Mesenteric fat pad (tissue), 1 donor: ENCODE measurements at regions not wholly inside any gene's neighbourhood (a gene's known extent, or its start where the extent isn't known, plus 50 kb on each side); places are given as distances from the start of the nearest gene placed in this dataset.
"Not testable (repeated sequence)": the region's sequence is repeated elsewhere in the genome, so short reads cannot be mapped to it uniquely, and the experiment has no call there.

Source experiments
- DNase-seq: peaks from one replicate; pipeline ENCODE4 v3.0.0-alpha.2; 2020; ENCODE audit warnings: low spot score
- donor health status: DM: yes; HTN: yes; CAD: no.

DNA sequence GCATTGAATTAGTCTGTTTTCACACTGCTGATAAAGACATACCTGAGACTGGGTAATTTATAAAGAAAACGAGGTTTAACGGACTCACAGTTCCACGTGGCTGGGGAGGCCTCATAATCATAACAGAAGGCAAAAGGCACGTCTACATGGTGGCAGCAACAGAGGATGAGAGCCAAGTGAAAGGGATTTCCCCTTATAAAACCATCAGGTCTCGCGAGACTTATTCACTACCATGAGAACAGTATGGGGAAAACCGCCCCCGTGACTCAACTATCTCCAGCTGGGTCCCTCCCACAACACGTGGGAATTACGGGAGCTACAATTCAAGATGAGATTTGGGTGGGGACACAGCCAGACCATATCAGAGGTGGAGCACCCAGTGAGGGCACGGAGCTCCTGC lies 442.0 kb upstream of the MYT1L start:
- DNase-seq, result not testable (repeated sequence)

DNA sequence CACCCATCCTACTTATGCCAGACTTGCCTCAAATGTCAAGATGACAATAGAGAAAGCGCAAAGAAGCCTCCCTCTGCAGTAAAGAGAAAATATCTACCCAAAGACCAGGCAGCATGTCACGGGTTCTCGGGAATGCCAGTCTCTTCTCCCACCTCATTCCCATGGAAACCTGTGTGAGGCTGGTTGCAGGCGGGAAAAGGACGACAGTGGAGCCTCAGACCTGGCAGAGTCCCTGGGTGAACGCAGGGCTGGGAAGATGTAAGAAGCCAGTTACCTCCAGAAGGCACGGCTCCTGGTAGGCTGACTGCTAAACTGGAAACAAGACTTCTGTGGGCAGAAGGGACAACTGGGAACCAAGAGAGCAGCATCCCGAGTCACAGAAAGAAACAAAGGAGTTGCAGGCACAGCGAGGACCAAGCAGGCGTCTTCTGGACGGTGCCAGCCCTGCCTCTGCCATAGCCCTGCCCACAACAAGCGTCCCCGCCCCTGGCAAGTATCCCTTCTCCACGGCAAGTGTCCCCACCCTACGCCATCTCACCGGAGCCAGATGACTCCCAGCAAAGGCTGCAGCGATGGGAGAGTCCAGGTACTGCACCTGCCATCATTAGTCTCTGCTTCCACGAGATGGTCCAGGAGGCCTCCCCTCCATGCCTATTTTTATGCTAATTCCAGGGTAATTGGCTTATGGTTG lies 440.8 kb upstream of the MYT1L start:
- DNase-seq, result no peak

DNA sequence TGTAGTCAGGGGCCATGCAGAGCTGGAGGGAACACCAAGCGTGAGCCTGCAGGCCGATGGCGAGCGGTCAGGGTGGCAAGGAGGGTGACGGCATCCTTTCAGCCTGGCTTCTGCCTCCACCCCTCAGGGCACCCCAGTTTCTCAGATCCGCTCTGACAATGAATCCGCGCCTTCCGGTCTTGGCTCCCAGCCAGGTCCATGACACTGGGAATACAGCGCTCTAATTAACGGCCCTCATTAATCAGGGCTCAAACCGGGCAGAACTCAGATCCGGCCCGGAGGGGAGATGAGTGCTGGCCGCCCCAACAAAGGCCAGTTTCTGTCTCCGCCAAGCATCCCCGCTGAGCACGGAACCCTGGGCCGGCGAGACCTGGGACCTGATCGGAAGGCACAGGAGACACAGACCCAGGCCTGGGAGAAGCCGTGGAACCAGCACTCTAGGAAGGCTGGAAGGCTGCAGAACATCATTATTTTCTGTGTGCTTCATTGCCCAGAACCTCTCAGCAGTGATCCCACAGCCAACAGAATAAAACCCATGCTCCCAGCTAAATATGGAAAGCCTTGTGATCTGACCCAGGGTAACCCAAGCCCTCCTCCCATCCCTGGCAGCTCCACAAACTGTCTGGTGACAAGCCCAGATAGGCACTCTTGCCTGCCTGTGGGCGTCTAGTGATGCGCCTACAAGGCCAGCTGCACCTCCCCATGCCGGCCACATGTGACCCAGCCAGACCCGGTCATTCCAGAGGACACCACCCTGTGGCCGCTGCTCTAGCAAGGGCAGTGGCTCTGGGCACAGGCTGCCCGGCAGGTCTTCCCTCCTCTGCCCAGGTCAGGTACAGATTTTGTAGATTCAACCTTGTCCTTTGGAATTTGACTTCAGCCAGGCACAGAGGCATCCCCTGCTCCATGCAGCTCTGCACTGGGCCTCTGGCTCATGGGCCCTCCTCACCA lies 438.7 kb upstream of the MYT1L start:
- DNase-seq, result no peak

DNA sequence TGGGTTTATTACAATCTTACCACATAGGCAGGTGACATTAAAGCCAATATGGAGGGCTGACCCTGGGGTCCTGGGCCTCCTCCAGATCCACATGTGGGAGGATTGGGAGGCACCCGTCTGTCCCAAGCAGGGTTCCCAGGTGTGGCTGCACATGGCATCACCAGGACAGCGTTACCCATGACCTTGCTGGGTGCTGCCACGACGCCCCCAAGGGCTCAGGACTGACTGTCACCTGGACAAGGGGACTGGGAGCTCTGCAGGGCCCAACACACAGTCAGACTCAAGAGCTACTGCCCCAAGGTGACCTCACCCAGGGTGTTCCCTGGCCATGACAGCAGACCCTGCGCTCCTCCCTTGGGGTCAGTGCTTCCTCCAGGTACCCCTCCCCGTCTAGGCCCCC lies 437.4 kb upstream of the MYT1L start:
- DNase-seq, result no peak

DNA sequence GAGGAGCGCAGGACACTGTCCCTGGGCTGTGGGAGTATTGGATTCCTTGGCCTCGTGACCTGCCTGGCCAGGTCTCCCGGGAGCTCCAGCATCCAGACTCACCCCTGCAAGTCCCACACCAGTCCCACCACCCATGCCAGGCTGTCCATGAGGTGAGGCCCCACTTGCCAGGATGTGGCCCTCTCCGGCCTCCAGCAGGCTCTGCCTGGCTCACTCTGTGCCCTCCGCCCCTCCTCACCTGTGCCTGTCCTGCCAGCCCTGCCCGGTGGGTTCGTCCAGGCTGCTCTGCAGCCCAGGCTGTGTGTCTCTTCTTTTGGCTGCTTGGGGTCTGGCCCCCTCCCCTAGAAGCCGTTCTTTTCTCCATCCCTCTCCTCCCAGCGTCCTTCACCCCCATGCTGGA lies 436.8 kb upstream of the MYT1L start:
- no peak for DNase-seq

DNA sequence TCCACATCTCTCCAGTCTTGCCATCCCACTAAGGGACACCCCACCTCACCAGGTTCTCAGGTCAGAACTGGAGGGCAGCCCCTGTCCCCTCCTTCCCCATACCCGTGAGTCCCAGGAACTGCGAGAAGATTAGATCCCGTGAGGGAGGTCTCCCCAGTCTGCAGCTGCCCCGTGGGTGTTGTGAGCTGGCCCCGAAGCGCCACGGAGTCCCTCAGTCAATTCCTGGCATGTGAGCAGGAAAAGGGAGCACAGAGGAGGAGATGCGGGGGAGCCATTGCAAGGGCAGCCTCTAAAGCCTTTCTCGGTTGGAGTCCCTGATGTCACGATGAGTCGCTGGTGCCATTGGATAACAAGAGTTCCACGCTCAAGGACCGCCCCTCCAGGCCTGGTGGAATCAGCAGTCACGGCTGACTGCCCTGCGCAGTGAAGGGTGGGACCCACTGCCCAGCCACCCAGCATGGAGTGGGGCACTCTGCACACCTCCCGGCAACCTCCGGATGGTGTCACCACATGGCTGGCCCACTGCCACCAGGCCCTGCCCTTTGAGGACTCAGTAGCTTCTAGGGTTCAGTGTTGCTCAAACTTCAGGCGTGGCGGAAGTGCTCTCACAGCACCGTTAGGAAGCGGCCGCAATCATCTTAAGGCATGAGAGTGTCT lies 434.9 kb upstream of the MYT1L start:
- DNase-seq, result no peak

DNA sequence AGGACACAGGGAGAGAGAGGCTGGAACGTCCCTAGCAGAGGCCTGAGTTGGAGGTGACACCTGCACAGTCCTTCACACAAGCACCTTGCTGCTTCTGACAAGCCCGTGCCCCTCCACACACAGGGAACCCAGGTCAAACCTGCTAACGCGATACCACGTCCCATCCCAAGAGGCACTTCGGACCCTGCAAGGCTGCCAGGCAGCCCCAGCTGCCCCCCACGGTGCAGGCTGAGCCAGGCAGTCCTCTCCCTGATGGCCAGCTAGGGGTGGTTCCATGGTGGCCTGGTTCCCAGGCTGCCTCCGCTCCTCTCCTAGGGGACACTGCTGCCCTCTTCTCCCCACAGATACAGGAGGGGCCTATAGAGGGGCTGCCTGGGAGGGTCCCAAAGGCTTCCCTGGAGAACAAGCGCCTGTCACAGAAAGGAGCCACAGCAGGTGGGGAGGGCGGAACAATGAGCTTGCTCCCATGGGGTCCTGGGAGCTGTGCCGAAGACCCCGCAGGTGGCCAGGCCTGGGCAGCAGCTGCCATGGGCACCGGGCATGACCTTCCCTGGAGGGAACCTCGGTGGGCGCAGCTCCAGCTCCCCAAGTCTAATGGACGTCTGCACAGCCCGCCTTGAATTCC lies 434.2 kb upstream of the MYT1L start:
- no peak for DNase-seq

DNA sequence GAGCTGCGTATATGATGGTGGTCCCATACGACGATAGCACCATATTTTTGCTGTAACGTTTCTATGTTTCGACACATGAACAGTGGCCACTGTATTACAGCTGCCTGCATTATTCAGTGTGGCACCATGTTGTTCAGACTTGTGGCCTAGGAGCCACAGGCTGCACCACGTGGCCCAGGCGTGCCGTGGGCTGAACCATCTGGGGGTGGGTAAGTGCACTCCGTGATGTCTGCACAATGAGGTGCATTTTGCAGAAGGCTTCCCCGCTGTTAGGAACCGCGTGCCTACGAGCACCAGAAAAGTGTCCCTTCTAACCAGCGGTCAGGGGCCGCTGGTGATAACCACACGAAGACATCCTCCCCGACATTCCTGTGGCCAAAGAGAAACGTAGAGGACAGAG lies 433.7 kb upstream of the MYT1L start:
- DNase-seq, result no peak

DNA sequence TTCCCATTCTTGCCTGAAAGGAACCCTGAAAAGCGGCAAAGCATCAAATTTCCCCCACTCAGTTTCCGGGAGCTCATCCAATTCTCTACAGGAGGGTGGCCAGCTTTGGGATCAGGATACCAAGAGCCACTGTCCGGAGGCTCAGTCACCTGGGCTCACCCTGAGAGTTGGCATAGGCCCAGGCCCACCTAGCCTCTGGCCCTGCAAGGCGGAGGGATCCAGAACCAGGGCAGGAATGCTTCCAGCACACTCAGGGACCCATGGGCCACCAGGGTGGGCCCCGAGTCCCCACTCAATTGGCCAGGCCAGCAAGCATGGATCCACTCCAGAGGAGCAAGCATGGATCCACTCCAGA lies 432.9 kb upstream of the MYT1L start:
- no peak for DNase-seq

DNA sequence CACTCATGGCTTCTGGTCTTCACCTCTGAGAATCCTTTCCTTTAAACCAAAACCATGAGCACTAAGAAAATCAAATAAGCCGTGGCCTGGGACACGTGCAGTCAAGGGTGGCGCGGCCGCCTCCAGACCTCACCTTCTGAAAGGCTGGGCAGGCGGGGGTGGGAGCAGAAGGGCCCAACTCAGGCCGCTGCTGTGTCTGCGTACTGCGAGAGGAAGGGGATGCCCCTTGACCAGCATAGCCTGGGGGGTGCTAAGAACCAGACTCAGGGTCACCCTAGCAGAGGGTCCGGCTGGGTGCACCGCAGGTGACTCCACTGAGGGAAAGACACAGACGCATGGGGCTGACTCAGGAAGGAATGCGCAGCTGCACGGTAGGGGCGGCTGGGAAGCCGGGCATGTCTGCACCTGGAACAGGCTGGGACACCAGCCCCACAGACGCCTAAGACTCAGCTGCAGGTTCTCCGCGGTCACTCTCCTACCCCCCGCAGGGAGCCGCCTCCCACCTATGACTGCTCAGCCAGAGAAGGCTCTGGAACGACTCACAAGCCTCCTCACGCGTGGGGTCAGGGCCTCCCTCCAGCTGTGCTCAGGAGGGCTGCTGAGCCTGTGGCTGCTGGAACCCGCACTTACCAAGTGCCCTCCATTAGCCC lies 432.4 kb upstream of the MYT1L start:
- DNase-seq, result no peak

DNA sequence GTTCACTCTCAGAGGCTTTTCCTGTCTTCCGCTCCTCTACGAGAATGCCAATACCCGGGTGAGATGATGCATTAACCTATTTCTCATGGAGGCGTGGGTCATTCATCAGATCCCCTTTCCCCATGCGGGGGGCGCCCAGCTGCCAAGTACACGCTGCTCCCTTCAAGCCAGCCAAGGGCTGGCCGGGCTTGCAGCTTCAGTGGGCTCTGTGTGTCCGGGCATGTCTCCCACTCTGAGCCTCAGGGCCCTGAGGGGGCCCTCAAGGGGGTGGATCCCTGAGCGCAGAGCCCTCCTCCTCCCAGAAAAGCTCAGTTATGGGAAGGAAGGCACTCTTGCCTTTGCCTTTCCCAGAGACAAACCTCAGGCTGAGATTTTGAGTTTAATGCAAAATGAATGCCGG lies 431.8 kb upstream of the MYT1L start:
- DNase-seq, result no peak

DNA sequence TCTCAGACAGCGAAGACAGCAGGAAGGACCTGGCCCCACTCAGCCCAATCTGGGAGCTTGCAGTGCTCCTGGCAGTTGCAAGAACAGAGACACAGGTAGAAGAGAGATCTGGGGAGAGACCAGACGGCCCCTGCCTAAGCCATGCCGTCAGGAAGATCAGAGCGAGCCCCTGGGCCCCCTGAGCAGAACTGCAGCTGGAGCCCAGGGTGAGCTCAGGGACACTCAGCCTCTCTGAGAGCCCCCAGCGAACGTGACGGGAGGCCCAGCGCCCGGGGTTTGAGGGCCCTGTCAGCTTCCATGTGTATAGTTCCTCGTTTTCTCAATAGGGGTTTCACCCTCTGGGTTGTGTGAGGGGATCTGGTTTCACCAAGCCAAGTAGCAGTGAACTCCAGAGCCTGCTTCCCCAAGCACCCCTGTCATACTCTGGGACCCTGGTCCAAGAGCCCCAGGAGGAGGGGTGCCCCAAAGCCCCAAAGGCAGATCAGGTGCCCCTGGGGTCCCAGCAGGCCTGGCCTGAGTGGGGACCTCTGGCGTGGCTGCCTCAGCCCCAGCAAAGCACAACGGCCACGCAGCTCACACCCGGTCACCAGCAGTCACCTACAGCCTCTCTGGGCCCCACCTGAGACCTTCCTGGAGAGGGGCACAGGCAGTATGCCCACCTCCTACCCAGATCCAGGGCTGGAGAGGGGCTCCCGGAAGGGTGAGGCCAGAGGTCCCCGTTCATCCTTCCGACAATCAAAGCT lies 431.3 kb upstream of the MYT1L start:
- no peak for DNase-seq

DNA sequence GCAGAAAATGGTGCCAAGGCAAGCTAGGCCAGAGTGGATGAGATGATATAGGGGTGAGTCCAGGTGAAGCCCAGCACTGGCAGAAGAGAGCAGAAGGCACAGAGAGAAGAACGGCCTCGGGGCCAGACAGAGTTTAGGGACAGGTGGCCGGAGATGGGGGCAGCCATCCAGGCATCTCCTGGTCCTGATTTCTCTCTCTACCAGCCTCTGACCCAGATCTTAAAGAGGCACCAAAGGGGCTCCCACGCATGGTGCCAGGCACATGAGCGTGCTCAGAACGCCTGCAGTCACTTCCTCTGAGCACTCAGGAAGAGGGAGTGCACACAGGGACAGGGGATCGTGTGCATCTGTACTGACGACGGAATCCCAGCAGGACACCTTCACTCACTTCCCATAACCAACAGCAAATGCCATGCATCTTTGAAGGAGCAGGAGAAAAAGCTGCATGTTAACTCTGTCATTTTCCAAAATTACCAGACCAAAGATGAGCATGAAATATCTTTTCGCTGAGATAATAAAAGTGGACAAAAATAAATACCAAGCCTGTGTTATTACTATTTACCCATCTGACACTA lies 427.8 kb upstream of the MYT1L start:
- no peak for DNase-seq

DNA sequence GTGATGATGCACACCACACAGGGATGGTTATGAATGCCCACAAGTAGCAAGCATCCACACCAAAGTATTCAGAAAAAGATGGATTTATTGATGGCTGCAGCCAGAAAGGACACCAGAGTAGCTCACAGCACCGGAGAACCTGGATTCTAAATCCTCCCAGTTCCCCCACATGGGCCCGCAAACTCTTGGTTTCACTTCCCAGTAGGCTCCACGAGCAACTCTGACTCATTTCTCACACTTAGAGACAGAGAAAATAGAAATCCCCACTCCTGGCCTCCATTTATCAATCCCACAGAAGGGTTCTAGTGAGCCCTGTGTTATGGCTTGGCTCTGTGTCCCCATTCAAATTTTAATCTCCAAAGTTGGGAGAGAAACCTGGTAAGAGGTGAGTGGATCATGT lies 426.7 kb upstream of the MYT1L start:
- DNase-seq, result no peak

DNA sequence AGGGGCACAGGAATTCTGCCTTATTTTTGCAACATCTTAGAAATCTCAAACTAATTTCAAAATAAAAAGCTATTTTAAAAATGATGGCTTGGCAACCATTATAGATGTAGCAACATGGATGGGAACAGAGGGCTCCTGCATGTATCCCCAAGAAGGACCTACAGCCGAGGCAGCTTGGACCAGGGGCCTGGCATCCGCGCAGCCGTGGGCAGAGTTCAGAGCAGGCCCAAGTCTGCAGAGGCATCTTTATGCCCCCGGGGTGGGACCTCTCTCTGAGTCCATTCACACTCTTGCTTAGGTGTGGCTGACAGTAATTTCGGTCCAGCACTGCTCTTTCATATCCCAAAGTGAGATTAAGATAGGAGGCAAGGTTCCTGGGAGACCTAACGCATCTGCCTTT lies 425.8 kb upstream of the MYT1L start:
- DNase-seq, result no peak

DNA sequence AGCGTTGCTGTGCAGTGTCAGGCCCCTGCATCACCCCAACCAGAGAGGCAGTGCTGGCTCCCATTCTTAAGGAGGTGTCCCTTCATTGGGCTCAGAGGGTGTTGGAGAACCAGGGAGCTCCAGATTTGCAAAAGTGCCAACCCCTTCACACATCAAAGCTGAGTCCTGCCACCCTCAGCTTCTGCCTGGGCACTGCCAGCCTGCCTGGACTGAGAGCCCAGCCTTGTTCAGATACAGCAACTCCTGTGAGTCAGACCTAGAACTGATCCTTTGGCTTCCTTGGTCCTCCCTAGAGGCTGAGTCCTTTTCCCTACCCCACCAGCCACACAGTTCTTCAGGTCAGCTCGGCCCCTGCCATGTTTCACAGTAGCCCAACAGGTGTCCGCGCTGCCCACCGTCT lies 424.9 kb upstream of the MYT1L start:
- DNase-seq, result no peak

DNA sequence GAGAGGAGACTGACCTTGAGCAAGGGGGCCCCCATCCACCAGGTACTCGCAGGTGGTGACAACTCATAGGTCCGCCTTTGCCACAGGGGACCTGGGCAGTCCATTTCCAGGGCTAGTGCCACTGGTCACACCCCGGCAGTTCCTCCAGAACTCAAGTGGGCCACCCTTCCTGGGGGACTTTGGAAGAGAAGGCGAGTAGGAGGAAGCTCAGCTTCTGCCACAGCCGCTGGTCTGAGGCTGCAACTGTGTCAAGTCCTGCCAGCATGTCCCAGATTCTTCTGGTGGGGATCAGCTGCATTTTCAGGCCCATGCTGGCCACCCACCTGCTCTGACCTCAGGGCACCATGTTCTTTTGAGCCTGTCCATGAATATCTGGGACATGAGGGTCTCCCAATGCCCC lies 423.9 kb upstream of the MYT1L start:
- DNase-seq, result no peak

DNA sequence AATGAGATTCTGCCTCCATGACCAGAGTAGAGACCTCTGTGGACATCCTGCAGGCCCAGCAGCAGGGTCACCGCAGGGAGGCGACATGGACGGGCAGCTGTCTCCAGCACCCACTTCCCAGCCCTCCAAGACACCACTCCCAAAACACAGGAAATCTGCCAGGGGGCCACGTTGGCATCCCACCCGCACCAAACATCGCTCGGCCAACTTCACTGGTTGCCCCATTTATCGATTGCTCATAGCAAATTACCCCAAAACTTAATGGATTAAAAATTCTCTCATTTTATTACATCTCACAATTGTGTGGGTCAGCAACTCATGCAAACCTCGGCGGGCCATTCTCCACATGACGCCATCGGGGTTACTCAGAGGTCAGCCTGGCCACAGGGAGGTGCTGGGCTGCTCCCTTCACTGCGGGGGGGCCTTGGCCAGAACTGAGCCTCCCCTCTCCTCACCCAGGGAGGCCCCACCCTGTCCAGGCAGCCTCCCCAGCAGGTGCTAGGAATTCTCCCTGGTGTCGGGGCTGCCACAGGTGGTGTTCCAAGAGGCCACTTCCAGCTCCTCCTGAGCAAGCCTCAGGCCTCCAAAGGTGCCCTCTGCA lies 420.7 kb upstream of the MYT1L start:
- no peak for DNase-seq

DNA sequence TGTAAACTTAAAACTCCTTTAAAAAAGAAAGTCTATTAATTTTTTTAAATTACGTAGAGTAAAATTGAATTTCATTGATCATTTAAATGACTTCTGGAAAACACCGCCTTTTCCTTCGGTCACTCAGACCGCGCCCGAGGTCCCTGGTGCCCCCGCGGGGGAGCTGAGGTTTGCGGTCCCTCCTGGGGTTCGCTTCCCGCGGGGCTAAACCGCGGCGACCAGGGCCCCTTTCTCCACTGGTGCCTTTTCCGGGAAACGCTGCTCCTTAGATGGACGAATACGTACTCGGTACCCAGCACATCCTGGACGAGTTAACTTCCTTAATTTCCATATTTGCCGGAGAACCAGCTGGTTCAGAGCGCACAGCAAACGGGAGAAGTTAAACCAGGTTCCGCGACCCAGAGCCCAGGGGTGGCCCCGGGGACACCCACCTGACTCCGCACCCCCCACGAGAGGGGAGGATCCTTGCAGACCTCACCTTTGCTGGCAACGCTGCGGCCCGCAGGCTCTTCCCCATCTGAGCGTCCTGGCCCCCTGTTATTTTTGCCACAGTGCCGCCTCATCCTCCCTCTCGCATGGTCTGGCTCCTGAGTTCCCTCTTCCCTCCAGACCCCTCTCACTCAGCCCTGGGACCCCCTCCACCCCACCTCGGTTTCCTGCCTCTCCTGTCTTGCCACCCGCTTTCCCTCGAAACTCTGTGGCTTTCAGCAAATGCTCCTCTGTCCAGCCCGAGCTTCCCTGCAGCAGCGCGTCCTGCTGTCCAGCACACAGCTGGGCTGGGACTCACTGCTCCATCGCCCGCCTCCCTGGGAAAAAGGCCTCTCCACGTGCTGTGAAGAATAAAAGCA lies 420.0 kb upstream of the MYT1L start:
- no peak for DNase-seq
